Neural cell (in vitro differentiated cells): ENCODE measurements at regions not wholly inside any gene's neighbourhood (a gene's known extent, or its start where the extent isn't known, plus 50 kb on each side); places are given as distances from the start of the nearest gene placed in this dataset.

Experiments
- H2AFZ ChIP-seq: fragments of 200-600, 300-800 bp; sonication (generic), shearing (Covaris generic); 2 replicates; pipeline ENCODE4 v1.6.0; 2014; ENCODE audit warnings: low read depth, mild to moderate bottlenecking, antibody characterized with exemption, low read length, moderate library complexity
- H3F3A ChIP-seq: fragments of 200-600 bp; shearing (Covaris generic); 2 replicates; pipeline ENCODE4 v1.6.1; 2016; ENCODE audit warnings: mild to moderate bottlenecking, moderate library complexity, mixed read lengths, antibody characterized with exemption, low read length; ENCODE audit not compliant: insufficient read depth, poor library complexity, severe bottlenecking
- H3K27ac ChIP-seq: fragments of 200-600, 300-800 bp; sonication (generic), shearing (Covaris generic); 2 replicates; pipeline ENCODE4 v1.5.1; 2014; ENCODE audit warnings: mild to moderate bottlenecking, low read length, moderate library complexity
- H3K27me3 ChIP-seq: fragments of 300-800, 200-600 bp; sonication (generic), shearing (Covaris generic); 2 replicates; pipeline ENCODE4 v1.6.0; 2014; ENCODE audit warnings: mild to moderate bottlenecking, low read depth, low read length, moderate library complexity; ENCODE audit not compliant: insufficient read depth
- H3K36me3 ChIP-seq: fragments of 300-800, 200-600 bp; sonication (generic), shearing (Covaris generic); 2 replicates; pipeline ENCODE4 v1.5.1; 2014; ENCODE audit warnings: mild to moderate bottlenecking, antibody characterized with exemption, low read length, moderate library complexity; ENCODE audit not compliant: insufficient read depth
- H3K4me2 ChIP-seq: fragments of 300-800, 200-600 bp; sonication (generic), shearing (Covaris generic); 2 replicates; pipeline ENCODE4 v1.6.0; 2014; ENCODE audit warnings: mild to moderate bottlenecking, low read length
- H3K4me3 ChIP-seq: fragments of 300-800, 200-600 bp; sonication (generic), shearing (Covaris generic); 2 replicates; pipeline ENCODE4 v1.5.1; 2014; ENCODE audit warnings: mild to moderate bottlenecking, low read length, moderate library complexity
- H3K79me2 ChIP-seq: fragments of 200-600 bp; shearing (Covaris generic); replicated peaks from 2 replicates; pipeline ENCODE4 v1.6.0; 2014; ENCODE audit warnings: mild to moderate bottlenecking, low read length, moderate library complexity; ENCODE audit not compliant: insufficient read depth
- H3K9ac ChIP-seq: fragments of 300-800, 200-600 bp; sonication (generic), shearing (Covaris generic); 2 replicates; pipeline ENCODE4 v1.6.1; 2016; ENCODE audit warnings: mild to moderate bottlenecking, low read length, mixed read lengths
- H3K9me2 ChIP-seq: fragments of 200-600 bp; shearing (Covaris generic); 2 replicates; pipeline ENCODE4 v1.6.1; 2016; ENCODE audit warnings: mild to moderate bottlenecking, low read length, mixed read lengths; ENCODE audit not compliant: insufficient read depth
- H3K9me3 ChIP-seq: fragments of 200-600, 300-800 bp; sonication (generic), shearing (Covaris generic); 2 replicates; pipeline ENCODE4 v1.6.1; 2016; ENCODE audit warnings: mild to moderate bottlenecking, mixed run types, low read length, moderate library complexity, mixed read lengths
- H4K20me1 ChIP-seq: fragments of 200-600 bp; shearing (Covaris generic); 2 replicates; pipeline ENCODE4 v1.6.1; 2016; ENCODE audit warnings: mild to moderate bottlenecking, mixed run types; ENCODE audit not compliant: insufficient read depth
- CTCF ChIP-seq: fragments of 450-650 bp; IDR thresholded peaks from 2 replicates; pipeline ENCODE4 v1.5.1; 2014; ENCODE audit warnings: antibody characterized with exemption, mild to moderate bottlenecking, moderate library complexity; ENCODE audit not compliant: poor library complexity, severe bottlenecking
- EP300 ChIP-seq: fragments of 450-650 bp; conservative IDR thresholded peaks from 2 replicates; pipeline ENCODE4 v1.6.1; 2014; ENCODE audit warnings: antibody characterized with exemption, mild to moderate bottlenecking, moderate library complexity; ENCODE audit not compliant: poor library complexity, severe bottlenecking
- EZH2 ChIP-seq: fragments of 200-600, 300-800 bp; shearing (Covaris generic), sonication (generic); IDR thresholded peaks from 2 replicates; pipeline ENCODE4 v1.6.1; 2014; ENCODE audit warnings: antibody characterized with exemption, low read length, borderline replicate concordance, mild to moderate bottlenecking; ENCODE audit not compliant: insufficient read depth, poor library complexity, severe bottlenecking
- MXI1 ChIP-seq: fragments of 450-650 bp; conservative IDR thresholded peaks from 2 replicates; pipeline ENCODE4 v1.6.1; 2014; ENCODE audit warnings: antibody characterized with exemption, mild to moderate bottlenecking; ENCODE audit not compliant: poor library complexity, severe bottlenecking
- POLR2AphosphoS5 ChIP-seq: IDR thresholded peaks from 2 replicates; pipeline ENCODE4 v1.6.1; 2012
- RAD21 ChIP-seq: fragments of 450-650 bp; conservative IDR thresholded peaks from 2 replicates; pipeline ENCODE4 v1.6.1; 2014; ENCODE audit warnings: antibody characterized with exemption, mild to moderate bottlenecking, moderate library complexity
- REST ChIP-seq: IDR thresholded peaks from 2 replicates; pipeline ENCODE4 v1.6.1; 2012; ENCODE audit warnings: borderline replicate concordance
- SMC3 ChIP-seq: fragments of 450-650 bp; conservative IDR thresholded peaks from 2 replicates; pipeline ENCODE4 v1.6.1; 2014; ENCODE audit warnings: antibody characterized with exemption, mild to moderate bottlenecking, moderate library complexity; ENCODE audit not compliant: poor library complexity
- TAF1 ChIP-seq: IDR thresholded peaks from 2 replicates; pipeline ENCODE4 v1.6.1; 2012; ENCODE audit warnings: low read depth

- Histone ChIP-seq H4K20me1 (no peaks in the 10 kb centered on the region), H3K9me2 (no peaks in the 10 kb centered on the region), H3K27me3 (no peaks in the 10 kb centered on the region), H3K4me3 (no peak overlapping the region), H3K9me3 (no peaks in the 10 kb centered on the region), H3F3A (no peaks in the 10 kb centered on the region), H3K79me2 (no peaks in the 10 kb centered on the region), H3K9ac (no peak overlapping the region), H3K4me2 (no peak overlapping the region), H2AFZ (no peak overlapping the region), H3K36me3 (no peaks in the 10 kb centered on the region), H3K27ac (no peak overlapping the region)
- no peak for TF ChIP-seq CTCF
- no peak for TF ChIP-seq EZH2
- TF ChIP-seq SMC3: no peak
- TF ChIP-seq MXI1: no peak
- TF ChIP-seq RAD21: no peak
- TF ChIP-seq POLR2AphosphoS5: no peak
- TF ChIP-seq TAF1: no peak
- no peak for TF ChIP-seq EP300
- TF ChIP-seq REST: no peak
Measured at GRCh38 chr1:93015590-93015989, 54.3 kb upstream of the DIPK1A start.

- H3K36me3 ChIP-seq: no peaks in the 10 kb centered on the region
- no peaks in the 10 kb centered on the region for H3K9me2 ChIP-seq
- no peaks in the 10 kb centered on the region for H3K27me3 ChIP-seq
- H3K4me2 ChIP-seq: no peak overlapping the region
- no peak overlapping the region for H3K9ac ChIP-seq
- TF ChIP-seq POLR2AphosphoS5: no peak
- TF ChIP-seq MXI1: no peak
- TF ChIP-seq REST: no peak
- TF ChIP-seq CTCF: no peak
- no peak for TF ChIP-seq TAF1
- no peak for TF ChIP-seq EZH2
- TF ChIP-seq RAD21: no peak
- TF ChIP-seq SMC3: no peak
- no peak for TF ChIP-seq EP300
- no peaks in the 10 kb centered on the region for H3K9me3 ChIP-seq
- no peak overlapping the region for H2AFZ ChIP-seq
- H3K79me2 ChIP-seq: no peaks in the 10 kb centered on the region
- H3K27ac ChIP-seq: no peak overlapping the region
- no peaks in the 10 kb centered on the region for H4K20me1 ChIP-seq
- no peak overlapping the region for H3K4me3 ChIP-seq
- no peaks in the 10 kb centered on the region for H3F3A ChIP-seq
Measured at GRCh38 chr1:93016171-93016570, 54.9 kb upstream of the DIPK1A start.
